Anterior cingulate cortex (tissue), 58 donors: ENCODE measurements at regions not wholly inside any gene's neighbourhood (a gene's known extent, or its start where the extent isn't known, plus 50 kb on each side); places are given as distances from the start of the nearest gene placed in this dataset.
"Not testable (repeated sequence)": the region's sequence is repeated elsewhere in the genome, so short reads cannot be mapped to it uniquely, and the experiment has no call there.

ENCODE experiments used
- DNase-seq, 58 donors: peaks; one replicate each; lab custom pipeline; 2025; lab: John Stamatoyannopoulos, UW

DNA sequence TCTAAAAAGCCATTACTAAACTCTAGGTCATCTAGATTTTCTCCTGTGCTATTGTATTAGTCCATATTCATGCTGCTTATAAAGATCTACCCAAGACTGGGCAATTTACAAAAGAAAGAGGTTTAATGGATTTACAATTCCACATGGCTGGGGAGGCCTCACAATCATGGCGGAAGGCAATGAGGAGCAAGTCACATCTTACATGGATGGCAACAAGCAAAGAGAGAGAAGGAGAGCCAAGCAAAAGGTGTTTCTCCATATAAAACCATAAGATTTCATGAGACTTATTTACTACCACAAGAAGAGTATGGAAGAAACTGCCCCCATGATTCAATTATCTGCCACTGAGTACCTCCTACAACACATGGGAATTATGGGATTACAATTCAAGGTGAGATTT, 69.6 kb upstream of the CCDC6 start:
- not testable (repeated sequence) for DNase-seq

DNA sequence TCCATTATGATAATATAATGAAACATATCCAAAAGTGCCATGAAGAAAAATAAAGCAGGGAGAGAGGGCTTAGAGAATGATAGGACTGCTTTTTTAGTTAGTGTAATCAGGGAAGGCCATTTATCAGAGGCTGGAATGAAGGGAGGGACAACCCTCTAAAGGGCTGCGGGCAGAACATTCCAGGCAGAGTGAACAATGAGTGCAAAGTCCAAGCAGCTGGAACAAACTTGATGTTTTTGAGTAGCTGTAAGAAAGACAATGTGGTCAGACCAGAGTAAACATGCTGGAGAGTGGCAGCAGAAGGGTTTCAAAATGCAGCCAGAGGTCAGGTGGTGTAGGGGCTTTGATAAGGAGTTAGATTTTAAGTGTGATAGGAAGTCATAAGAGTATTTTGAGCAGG, 65.6 kb upstream of the CCDC6 start:
- DNase-seq: no peak

- DNase-seq: no peak
Observed at GRCh38 chr10:59970396-59971368, 64.3 kb upstream of the CCDC6 start.

DNA sequence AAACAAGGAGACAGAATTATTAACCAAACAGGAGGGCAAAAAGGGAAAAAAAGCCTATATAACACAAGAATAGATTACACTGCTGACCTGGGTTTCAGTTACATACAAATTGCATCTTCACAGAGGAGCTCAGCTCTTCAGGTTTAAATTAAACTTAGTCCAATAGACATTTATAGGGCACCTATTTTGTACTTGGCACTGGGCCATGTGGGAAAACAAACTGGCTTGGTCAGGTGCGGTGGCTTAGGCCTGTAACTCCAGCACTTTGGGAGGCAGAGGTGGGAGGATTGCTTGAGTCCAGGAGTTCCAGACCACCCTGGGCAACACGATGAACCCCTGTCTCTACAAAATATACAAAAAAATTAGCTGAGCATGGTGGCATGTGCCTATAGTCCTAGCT, 62.3 kb upstream of the CCDC6 start:
- DNase-seq: no peak

- DNase-seq: no peak
Observed at GRCh38 chr10:59967079-59967478, 60.7 kb upstream of the CCDC6 start.

GRCh38 chr10:59965899-59966650, 59.7 kb upstream of the CCDC6 start:
- DNase-seq: peak in 5 of 58 donors; percentile 4 to 41 (median 8)

DNA sequence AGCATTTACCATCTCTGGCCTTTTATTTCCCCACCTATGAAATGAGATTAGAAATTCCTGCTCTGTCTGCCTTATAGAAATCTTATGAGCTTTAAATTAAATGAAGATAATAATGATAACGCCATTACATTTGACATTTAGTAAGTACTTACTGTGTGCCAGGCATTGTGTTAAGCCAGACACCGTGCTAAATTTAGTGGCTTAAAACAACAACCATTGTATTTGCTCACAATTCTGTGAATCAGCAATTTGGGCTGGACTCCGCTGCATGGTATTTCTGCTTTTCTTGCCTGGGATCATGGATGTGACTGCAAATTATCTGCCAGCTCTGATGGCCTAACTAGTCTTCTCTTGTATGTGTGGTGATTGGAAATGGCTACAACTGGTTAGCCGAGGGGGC, 56.4 kb upstream of the CCDC6 start:
- DNase-seq: peak in 1 of 58 donors; percentile 2

DNA sequence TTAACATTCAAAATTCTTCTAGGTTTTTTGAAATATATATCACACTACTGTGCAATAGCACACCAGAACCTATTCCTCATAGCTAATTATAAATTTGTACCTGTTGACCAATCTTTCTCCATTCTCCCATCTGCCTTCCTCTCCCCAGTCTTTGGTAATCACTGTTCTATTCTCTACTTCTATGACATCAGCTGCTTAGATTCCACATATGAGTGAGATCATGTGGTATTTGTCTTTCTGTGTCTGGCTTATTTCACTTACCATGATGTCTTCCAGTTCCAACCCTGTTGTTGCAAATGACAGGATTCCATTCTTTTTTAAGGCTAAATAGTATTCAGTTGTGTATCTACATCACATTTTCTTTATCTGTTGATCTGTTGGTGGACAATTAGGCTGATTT, 54.4 kb upstream of the CCDC6 start:
- no peak for DNase-seq

DNA sequence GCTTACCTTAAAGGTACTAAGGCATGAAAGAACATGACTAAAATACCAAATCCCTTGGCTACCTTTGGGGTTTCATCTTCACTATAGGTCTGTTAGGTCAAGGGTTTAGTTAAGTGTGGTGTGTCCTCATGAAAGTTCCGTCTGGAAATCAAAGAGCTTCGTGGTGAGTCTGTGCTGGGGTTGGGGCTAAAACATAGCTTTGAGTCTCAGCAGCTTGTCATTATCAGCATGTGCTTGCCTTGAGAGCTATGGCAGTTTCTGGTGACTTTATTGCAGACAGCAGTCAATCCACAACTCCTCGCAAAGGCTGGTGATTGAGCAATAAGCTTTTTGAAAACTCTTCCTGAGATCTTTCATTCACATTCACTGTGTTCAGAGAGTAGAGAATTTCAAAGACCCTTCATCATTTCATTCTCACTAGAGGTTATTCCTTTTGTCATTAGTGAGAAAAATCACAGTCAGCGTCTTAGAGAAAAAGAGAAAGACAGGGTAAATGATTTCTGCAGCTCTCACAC, 53.2 kb upstream of the CCDC6 start:
- DNase-seq: no peak

DNA sequence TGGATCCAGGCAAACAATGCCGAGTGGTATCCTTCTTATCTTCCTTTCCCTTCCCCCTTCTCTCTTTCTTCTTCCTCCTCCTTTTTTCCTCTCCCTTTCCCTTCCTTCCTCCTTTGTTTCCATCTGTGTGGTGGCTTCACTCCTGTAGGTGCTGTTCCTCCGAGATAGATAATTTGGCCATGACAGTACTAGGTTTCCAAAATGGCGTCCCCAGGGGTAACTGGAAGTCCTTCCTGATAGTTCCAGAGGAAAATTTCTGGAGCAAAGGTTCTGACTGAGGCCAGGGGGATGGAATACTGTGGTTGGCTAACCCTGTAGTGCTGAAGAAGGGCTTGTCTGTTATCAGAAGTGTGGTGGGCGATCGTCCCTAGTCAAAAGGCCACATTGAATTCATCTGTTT, 52.5 kb upstream of the CCDC6 start:
- DNase-seq: no peak

DNA sequence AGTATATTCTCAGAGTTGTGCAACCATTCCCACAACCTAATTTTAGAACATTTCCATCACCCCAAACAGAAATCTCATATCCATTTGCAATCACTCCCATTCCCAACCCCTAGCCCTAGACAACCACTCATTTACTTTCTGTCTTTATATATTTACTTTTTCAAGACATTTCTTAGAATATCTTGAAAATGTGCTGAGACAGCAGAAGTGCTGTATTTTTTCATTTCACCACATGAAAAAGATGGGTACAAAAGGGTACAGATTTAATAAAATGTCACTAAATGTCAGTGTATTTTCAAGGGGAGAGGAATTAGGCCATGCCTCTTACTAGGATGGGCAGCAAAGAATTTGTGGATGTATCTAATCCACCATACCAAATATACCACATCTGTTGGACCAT, 51.6 kb upstream of the CCDC6 start:
- no peak for DNase-seq
